ENCODE measurements at regions not wholly inside any gene's neighbourhood (a gene's known extent, or its start where the extent isn't known, plus 50 kb on each side); places are given as distances from the start of the nearest gene placed in this dataset.
"Not testable (repeated sequence)": the region's sequence is repeated elsewhere in the genome, so short reads cannot be mapped to it uniquely, and the experiment has no call there.

DNA sequence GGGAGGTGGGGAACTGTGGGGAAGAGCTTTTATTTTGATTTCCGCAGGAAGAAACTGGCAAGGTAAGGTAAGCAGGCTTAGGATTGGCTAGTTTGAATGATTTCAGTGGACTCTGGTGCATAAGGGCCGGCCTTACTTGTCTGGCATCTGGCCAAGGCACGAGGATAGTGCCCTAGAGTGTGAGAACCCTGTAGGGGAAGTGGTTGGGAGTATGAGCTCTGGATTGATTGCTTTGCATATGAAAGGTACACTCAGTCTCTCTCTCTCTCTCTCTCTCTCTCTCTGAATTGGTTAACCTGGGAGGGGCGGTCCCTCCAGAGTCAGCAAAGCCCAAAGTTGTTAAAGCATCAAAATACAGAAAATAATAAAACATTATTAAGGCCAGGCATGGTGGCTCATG, 463.0 kb downstream of the SIPA1L2 start:
- no peak overlapping the region for H3K27ac ChIP-seq
- TF ChIP-seq CTCF (IDR thresholded peaks at IDR 0.05), result no peak
- DNase-seq, result no peak

DNA sequence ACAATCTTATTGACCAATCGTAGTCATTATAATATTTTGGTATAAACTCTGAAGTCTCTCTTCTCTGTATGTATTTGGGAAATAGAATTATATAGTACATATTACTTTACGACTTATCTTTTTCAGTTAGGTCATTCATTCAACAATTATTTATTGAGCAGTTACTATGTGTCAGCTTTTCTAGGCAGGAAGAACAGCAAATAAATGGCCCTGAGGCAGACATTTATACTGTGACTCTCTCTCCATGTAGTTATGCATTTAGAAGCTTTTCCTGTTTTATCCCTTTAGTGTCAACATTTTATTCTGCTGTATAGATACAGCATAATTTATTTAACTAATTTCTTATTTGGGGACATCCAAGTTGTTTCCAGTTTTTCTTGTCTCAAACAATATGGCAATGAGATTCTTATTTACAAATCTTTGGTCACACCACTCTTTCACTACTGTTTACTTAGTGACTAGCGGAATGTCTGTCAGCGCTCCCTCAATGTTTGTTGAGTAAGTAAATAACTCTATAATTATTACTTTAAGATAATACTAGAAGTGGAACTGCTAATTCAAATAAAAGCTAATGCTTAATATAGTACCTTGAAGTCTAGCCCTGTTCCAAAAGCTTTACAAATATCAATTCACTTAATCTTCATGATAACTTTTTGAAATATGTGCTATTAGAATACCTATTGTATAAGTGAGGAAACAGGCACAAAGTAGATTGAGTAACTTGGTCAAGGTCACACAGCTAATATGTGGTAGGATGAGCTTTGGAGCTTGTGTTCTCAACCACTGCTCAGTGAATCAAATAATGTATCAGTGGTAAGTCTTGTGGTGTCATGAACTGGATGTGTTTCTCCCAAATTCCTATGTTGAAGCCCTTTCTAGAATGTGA, 465.6 kb downstream of the SIPA1L2 start:
- no peak overlapping the region for H3K4me3 ChIP-seq
- intact Hi-C loops (cut with DNase I; ENCODE audit: low total_unique reads), result no loop called here
- no peaks in the 10 kb centered on the region for H3K36me3 ChIP-seq
- H3K9me3 ChIP-seq, result no peaks in the 10 kb centered on the region
- H3K27me3 ChIP-seq, result no peaks in the 10 kb centered on the region
- H3K4me1 ChIP-seq, result no peaks in the 10 kb centered on the region
- no peak for TF ChIP-seq CTCF (IDR thresholded peaks at IDR 0.05)
- no peak for DNase-seq
- H3K27ac ChIP-seq, result no peak overlapping the region

More for the DNA sequence above, 463.0 kb downstream of the SIPA1L2 start:
- Histone ChIP-seq H3K9me3 (no peaks in the 10 kb centered on the region), H3K36me3 (no peaks in the 10 kb centered on the region), H3K27me3 (no peaks in the 10 kb centered on the region), H3K4me1 (no peaks in the 10 kb centered on the region), H3K4me3 (no peak overlapping the region)
- intact Hi-C loops (cut with DNase I; ENCODE audit: low total_unique reads), result no loop called here

GRCh38 chr1:232163533-232163932, 466.4 kb downstream of the SIPA1L2 start:
- no peak for DNase-seq
- no peaks in the 10 kb centered on the region for H3K4me1 ChIP-seq
- no peaks in the 10 kb centered on the region for H3K9me3 ChIP-seq
- no peaks in the 10 kb centered on the region for H3K36me3 ChIP-seq
- no peaks in the 10 kb centered on the region for H3K27me3 ChIP-seq
- intact Hi-C loops (cut with DNase I; ENCODE audit: low total_unique reads), result no loop called here
- H3K27ac ChIP-seq, result no peak overlapping the region
- no peak overlapping the region for H3K4me3 ChIP-seq
- no peak for TF ChIP-seq CTCF (IDR thresholded peaks at IDR 0.05)

GRCh38 chr1:232162001-232162400, 467.9 kb downstream of the SIPA1L2 start:
- Histone ChIP-seq H3K27me3 (no peaks in the 10 kb centered on the region), H3K36me3 (no peaks in the 10 kb centered on the region), H3K27ac (no peak overlapping the region), H3K4me3 (no peak overlapping the region), H3K4me1 (no peaks in the 10 kb centered on the region), H3K9me3 (no peaks in the 10 kb centered on the region)
- DNase-seq, result no peak
- no peak for TF ChIP-seq CTCF (IDR thresholded peaks at IDR 0.05)
- intact Hi-C loops (cut with DNase I; ENCODE audit: low total_unique reads), result no loop called here

GRCh38 chr1:232158558-232158957, 471.4 kb downstream of the SIPA1L2 start:
- intact Hi-C loops (cut with DNase I; ENCODE audit: low total_unique reads); H3K4me1 ChIP-seq; H3K36me3 ChIP-seq; H3K9me3 ChIP-seq; H3K27ac ChIP-seq; H3K27me3 ChIP-seq; H3K4me3 ChIP-seq; DNase-seq: not testable (repeated sequence)

DNA sequence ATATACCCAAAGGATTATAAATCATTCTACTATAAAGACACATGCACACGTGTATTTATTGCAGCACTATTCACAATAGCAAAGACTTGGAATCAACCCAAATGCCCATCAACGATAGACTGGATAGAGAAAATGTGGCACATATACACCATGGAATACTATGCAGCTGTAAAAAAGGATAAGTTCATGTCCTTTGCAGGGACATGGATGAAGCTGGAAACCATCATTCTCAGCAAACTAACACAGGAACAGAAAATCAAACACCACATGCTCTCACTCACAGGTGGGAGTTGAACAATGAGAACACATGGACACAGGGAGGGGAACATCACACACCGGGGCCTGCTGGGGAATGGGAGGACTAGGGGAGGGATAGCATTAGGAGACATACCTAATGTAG, 473.9 kb downstream of the SIPA1L2 start:
- H3K4me1 ChIP-seq; H3K27me3 ChIP-seq; DNase-seq; intact Hi-C loops (cut with DNase I; ENCODE audit: low total_unique reads); H3K27ac ChIP-seq; H3K9me3 ChIP-seq; H3K36me3 ChIP-seq; H3K4me3 ChIP-seq: not testable (repeated sequence)

Data from tibial artery (tissue), 4 donors.